ENCODE measurements at regions not wholly inside any gene's neighbourhood (a gene's known extent, or its start where the extent isn't known, plus 50 kb on each side); places are given as distances from the start of the nearest gene placed in this dataset.

GRCh38 chr6:63371104-63371715 is 51.4 kb upstream of the LGSN start:
- intact Hi-C loops (cut with DNase I; ENCODE audit: low total_unique reads) (no loop called here), in situ Hi-C loops (cut with MboI; ENCODE audit: low pct_ligation_motif_present in 1 of 4, low pct_unique_long_range_greater_than_20kb in 1 of 4, low sequenced_read_pairs in 3 of 4) (loop anchor here in 3 of 4 donors (25.0 kb wide), 2 partner anchors 216 to 391 kb away; no protein-coding TSS in a partner anchor)
- H3K9me3 ChIP-seq, result no peaks in the 10 kb centered on the region
- no peaks in the 10 kb centered on the region for H3K27me3 ChIP-seq
- no peak for TF ChIP-seq POLR2AphosphoS5 (IDR thresholded peaks at IDR 0.05)
- no peak for TF ChIP-seq CTCF (IDR thresholded peaks at IDR 0.05)
- no peak for TF ChIP-seq EP300 (IDR thresholded peaks at IDR 0.05; ENCODE audit: low read depth)
- TF ChIP-seq POLR2A (IDR thresholded peaks at IDR 0.05), result no peak
- 55 to 60% methylated on average over 4 of the region's 4 CpGs for WGBS, 2 donors (ENCODE audit: low coverage in 1 of 2)
- H3K4me1 ChIP-seq, result no peaks in the 10 kb centered on the region
- no peak for DNase-seq
- H3K4me3 ChIP-seq, result no peak overlapping the region
- no peaks in the 10 kb centered on the region for H3K36me3 ChIP-seq
- no peak overlapping the region for H3K27ac ChIP-seq

GRCh38 chr6:63372951-63373533 is 53.3 kb upstream of the LGSN start:
- in situ Hi-C loops (cut with MboI; ENCODE audit: low pct_ligation_motif_present in 1 of 4, low pct_unique_long_range_greater_than_20kb in 1 of 4, low sequenced_read_pairs in 3 of 4), result loop anchor here in 3 of 4 donors (25.0 kb wide), 2 partner anchors 214 to 389 kb away; no protein-coding TSS in a partner anchor
- H3K27ac ChIP-seq, result no peak overlapping the region
- no peak for DNase-seq
- H3K36me3 ChIP-seq, result no peaks in the 10 kb centered on the region
- H3K27me3 ChIP-seq, result no peaks in the 10 kb centered on the region
- intact Hi-C loops (cut with DNase I; ENCODE audit: low total_unique reads), result no loop called here
- TF ChIP-seq EP300 (IDR thresholded peaks at IDR 0.05; ENCODE audit: low read depth), result no peak
- TF ChIP-seq POLR2A (IDR thresholded peaks at IDR 0.05), result no peak
- TF ChIP-seq CTCF (IDR thresholded peaks at IDR 0.05), result no peak
- 71 to 81% methylated on average over 3 of the region's 3 CpGs for WGBS, 2 donors (ENCODE audit: low coverage in 1 of 2)
- H3K4me1 ChIP-seq, result no peaks in the 10 kb centered on the region
- H3K9me3 ChIP-seq, result no peaks in the 10 kb centered on the region
- no peak overlapping the region for H3K4me3 ChIP-seq

GRCh38 chr6:63389191-63389844 is 69.5 kb upstream of the LGSN start:
- 82 to 89% methylated on average over 2 of the region's 2 CpGs for WGBS, 2 donors (ENCODE audit: low coverage in 1 of 2)
- no peak for TF ChIP-seq EP300 (IDR thresholded peaks at IDR 0.05; ENCODE audit: low read depth)
- no peak for TF ChIP-seq POLR2A (IDR thresholded peaks at IDR 0.05)
- TF ChIP-seq POLR2AphosphoS5 (IDR thresholded peaks at IDR 0.05), result no peak
- TF ChIP-seq CTCF (IDR thresholded peaks at IDR 0.05), result no peak
- Histone ChIP-seq H3K27ac (no peak overlapping the region), H3K4me3 (no peak overlapping the region), H3K9me3 (no peaks in the 10 kb centered on the region), H3K4me1 (peaks cover 0 to 10% (median 6%) of the 10 kb centered on the region in 4 donors), H3K36me3 (no peaks in the 10 kb centered on the region), H3K27me3 (no peaks in the 10 kb centered on the region)
- in situ Hi-C loops (cut with MboI; ENCODE audit: low pct_ligation_motif_present in 1 of 4, low pct_unique_long_range_greater_than_20kb in 1 of 4, low sequenced_read_pairs in 3 of 4), result no loop called here
- intact Hi-C loops (cut with DNase I; ENCODE audit: low total_unique reads), result no loop called here
- no peak for DNase-seq

GRCh38 chr6:63391203-63391970 is 71.6 kb upstream of the LGSN start:
- in situ Hi-C loops (cut with MboI; ENCODE audit: low pct_ligation_motif_present in 1 of 4, low pct_unique_long_range_greater_than_20kb in 1 of 4, low sequenced_read_pairs in 3 of 4), result no loop called here
- 61 to 66% methylated on average over 3 of the region's 3 CpGs for WGBS, 2 donors (ENCODE audit: low coverage in 1 of 2)
- Histone ChIP-seq H3K4me3 (no peak overlapping the region), H3K36me3 (no peaks in the 10 kb centered on the region), H3K27ac (peak overlapping the region in 3 of 4 donors; percentile 38 to 59 (median 42)), H3K4me1 (peaks cover 0 to 26% (median 11%) of the 10 kb centered on the region in 4 donors), H3K9me3 (no peaks in the 10 kb centered on the region), H3K27me3 (no peaks in the 10 kb centered on the region)
- DNase-seq, result no peak
- TF ChIP-seq POLR2AphosphoS5 (IDR thresholded peaks at IDR 0.05) (peak in 1 of 3 donors; percentile 43), EP300 (IDR thresholded peaks at IDR 0.05; ENCODE audit: low read depth) (no peak)
- intact Hi-C loops (cut with DNase I; ENCODE audit: low total_unique reads), result no loop called here
